A549 (cell line): ENCODE measurements at regions not wholly inside any gene's neighbourhood (a gene's known extent, or its start where the extent isn't known, plus 50 kb on each side); places are given as distances from the start of the nearest gene placed in this dataset.

ENCODE experiments used
- ATAC-seq, 2 experiments: fragments of 200-7000 bp in 1 of 2; fragments of >200 bp in 1 of 2; cut with Nextera tagmentation in 1 of 2; cut with Tn5 transposase in 1 of 2; 3 replicates each; pipeline versions ENCODE4 v1.8.0 to v1.9.1; 2018 to 2020; ENCODE audit warnings: mild to moderate bottlenecking in 1 of 2, moderate library complexity in 1 of 2
- CTCF ChIA-PET: fragments of 300-600 bp; sonication (Branson Sonifier 250); formaldehyde crosslinking; extraction: SDS; loops from one replicate; lab custom pipeline; 2021; ENCODE audit warnings: antibody characterized with exemption, inconsistent platforms; lab: Yijun Ruan, JAX
- POLR2A ChIA-PET: fragments of 350-600 bp; formaldehyde crosslinking; extraction: SDS; loops from one replicate; lab custom pipeline; 2021; ENCODE audit warnings: antibody characterized with exemption, inconsistent platforms; lab: Yijun Ruan, JAX
- DNase-seq, 2 experiments: peaks; one replicate each; pipeline versions ENCODE4 v3.0.0 to v3.0.0-alpha.2; 2011 to 2016; ENCODE audit warnings: low read depth in 1 of 2, low spot score in 1 of 2
- FAIRE-seq: peaks from 2 replicates; lab custom pipeline; 2011; peaks lifted over from hg19 to GRCh38; lab: Jason Lieb, UNC
- H3K27ac ChIP-seq, 2 experiments: fragments of >200 bp; sonication (Bioruptor Twin); formaldehyde crosslinking; 3 replicates each; pipeline ENCODE4 v1.5.1; 2016 to 2017
- H3K4me1 ChIP-seq: fragments of >200 bp; sonication (Bioruptor Twin); formaldehyde crosslinking; 3 replicates; pipeline ENCODE4 v1.6.1; 2016
- H3K4me2 ChIP-seq: fragments of >200 bp; sonication (Bioruptor Twin); formaldehyde crosslinking; 3 replicates; pipeline ENCODE4 v1.6.1; 2016
- H3K4me3 ChIP-seq: fragments of >200 bp; sonication (Bioruptor Twin); formaldehyde crosslinking; 3 replicates; pipeline ENCODE4 v1.5.1; 2016
- H3K9me3 ChIP-seq: fragments of >200 bp; sonication (Bioruptor Twin); formaldehyde crosslinking; 3 replicates; pipeline ENCODE4 v1.6.1; 2016
- BHLHE40 ChIP-seq: IDR thresholded peaks from 2 replicates; pipeline ENCODE4 v1.6.1; 2012; ENCODE audit warnings: low read depth, low read length, inconsistent platforms
- CBX2 ChIP-seq: fragments of 200-600 bp; sonication (generic); IDR thresholded peaks from 2 replicates; pipeline ENCODE4 v1.6.1; 2016; ENCODE audit warnings: low read depth, mild to moderate bottlenecking, borderline replicate concordance
- CBX8 ChIP-seq: fragments of 200-600 bp; sonication (generic); IDR thresholded peaks from 2 replicates; pipeline ENCODE4 v1.6.1; 2016
- CEBPB ChIP-seq, 2 experiments: fragments of >200 bp in 1 of 2; sonication (Bioruptor Twin) in 1 of 2; formaldehyde crosslinking in 1 of 2; IDR thresholded peaks; 2 replicates each; pipeline ENCODE4 v1.6.1; 2012 to 2016
- EHF ChIP-seq: fragments of 250-450 bp; sonication (Bioruptor Pico); IDR thresholded peaks from 2 replicates; pipeline ENCODE4 v1.5.0; 2020; ENCODE audit warnings: mild to moderate bottlenecking
- FOXS1 ChIP-seq: fragments of 250-450 bp; sonication (Bioruptor Pico); IDR thresholded peaks from 2 replicates; pipeline ENCODE4 v1.5.0; 2020; ENCODE audit warnings: mild to moderate bottlenecking, moderate library complexity
- HEYL ChIP-seq: fragments of 250-450 bp; sonication (Bioruptor Pico); IDR thresholded peaks from 2 replicates; pipeline ENCODE4 v1.8.0; 2021; ENCODE audit warnings: mild to moderate bottlenecking, moderate library complexity
- JUNB ChIP-seq: fragments of >200 bp; sonication (Bioruptor Twin); formaldehyde crosslinking; IDR thresholded peaks from 2 replicates; pipeline ENCODE4 v1.6.1; 2016
- MAFK ChIP-seq: fragments of 450-650 bp; IDR thresholded peaks from 2 replicates; pipeline ENCODE4 v1.6.1; 2014; ENCODE audit not compliant: partially characterized antibody
- MAZ ChIP-seq: fragments of 150-350 bp; IDR thresholded peaks from 2 replicates; pipeline ENCODE4 v1.6.1; 2014; ENCODE audit warnings: antibody characterized with exemption, low read depth, low read length, borderline replicate concordance
- NFE2L2 ChIP-seq: fragments of 150-350 bp; conservative IDR thresholded peaks from 2 replicates; pipeline ENCODE4 v1.6.1; 2014; ENCODE audit warnings: low read length
- NR3C1 ChIP-seq: fragments of >200 bp; sonication (Bioruptor Twin); formaldehyde crosslinking; IDR thresholded peaks from 3 replicates; pipeline ENCODE4 v1.6.1; 2017
- POLR2A ChIP-seq: IDR thresholded peaks from 2 replicates; pipeline ENCODE4 v1.6.1; 2012; ENCODE audit warnings: mild to moderate bottlenecking, low read length
- RARB ChIP-seq: fragments of 250-450 bp; sonication (Bioruptor Pico); IDR thresholded peaks from 2 replicates; pipeline ENCODE4 v1.8.0; 2021; ENCODE audit warnings: mild to moderate bottlenecking, moderate library complexity
- RFX5 ChIP-seq: fragments of 450-650 bp; IDR thresholded peaks from 2 replicates; pipeline ENCODE4 v1.7.1; 2014; ENCODE audit warnings: antibody characterized with exemption, mild to moderate bottlenecking, moderate library complexity
- TFCP2L1 ChIP-seq: fragments of 250-450 bp; sonication (Bioruptor Pico); IDR thresholded peaks from 2 replicates; pipeline ENCODE4 v1.5.0; 2021; ENCODE audit warnings: mild to moderate bottlenecking
- WGBS: methylation state at CpG from one replicate; pipeline ENCODE4 v1.1.6; 2017; ENCODE audit errors: missing lambda C conversion rate; 5-methylcytosine and 5-hydroxymethylcytosine counted together
- TF ChIP-seq, protein P1 (sequence below): fragments of >200 bp; sonication (Bioruptor Twin); formaldehyde crosslinking; IDR thresholded peaks from 2 replicates; pipeline ENCODE4 v1.6.1; 2016
- TF ChIP-seq, protein P2 (sequence below): IDR thresholded peaks from 2 replicates; pipeline ENCODE4 v1.6.1; 2012; ENCODE audit warnings: low read depth, borderline replicate concordance
- TF ChIP-seq, protein P3 (sequence below): fragments of >200 bp; sonication (Bioruptor Twin); formaldehyde crosslinking; IDR thresholded peaks from 3 replicates; pipeline ENCODE4 v1.5.1; 2016
- TF ChIP-seq, protein P4 (sequence below): IDR thresholded peaks from 2 replicates; pipeline ENCODE4 v1.6.1; 2012
- TF ChIP-seq, protein P5 (sequence below): fragments of >200 bp; sonication (Bioruptor Twin); formaldehyde crosslinking; IDR thresholded peaks from 3 replicates; pipeline ENCODE4 v1.6.1; 2016
- TF ChIP-seq, protein P6 (sequence below): fragments of 150-350 bp; IDR thresholded peaks from 2 replicates; pipeline ENCODE4 v1.6.1; 2014; ENCODE audit warnings: low read depth, mild to moderate bottlenecking, low read length
- TF ChIP-seq, protein P7 (sequence below): fragments of 450-650 bp; IDR thresholded peaks from 2 replicates; pipeline ENCODE4 v1.6.1; 2014; ENCODE audit warnings: antibody characterized with exemption

DNA sequence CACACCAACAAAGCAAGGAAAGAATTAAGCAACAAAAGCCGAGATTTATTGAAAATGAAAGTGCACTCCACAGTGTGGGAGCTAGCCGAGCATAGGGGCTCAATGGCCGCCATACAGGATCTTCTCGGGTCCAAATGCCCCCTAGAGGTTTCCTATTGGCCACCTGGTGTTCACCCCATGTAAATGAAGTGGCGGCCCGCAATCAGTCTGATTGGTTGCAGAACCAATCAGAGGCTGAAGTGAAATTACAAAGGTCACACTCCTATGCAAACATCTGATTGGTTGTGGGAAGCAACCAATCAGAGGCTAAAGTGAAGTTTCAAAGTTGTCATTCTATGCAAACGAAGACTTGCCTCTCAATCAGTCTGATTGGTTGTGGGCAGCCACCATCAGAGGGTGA is 61.8 kb upstream of the SLC35B4 start:
- 89% methylated on average over 7 of the region's 7 CpGs for WGBS

DNA sequence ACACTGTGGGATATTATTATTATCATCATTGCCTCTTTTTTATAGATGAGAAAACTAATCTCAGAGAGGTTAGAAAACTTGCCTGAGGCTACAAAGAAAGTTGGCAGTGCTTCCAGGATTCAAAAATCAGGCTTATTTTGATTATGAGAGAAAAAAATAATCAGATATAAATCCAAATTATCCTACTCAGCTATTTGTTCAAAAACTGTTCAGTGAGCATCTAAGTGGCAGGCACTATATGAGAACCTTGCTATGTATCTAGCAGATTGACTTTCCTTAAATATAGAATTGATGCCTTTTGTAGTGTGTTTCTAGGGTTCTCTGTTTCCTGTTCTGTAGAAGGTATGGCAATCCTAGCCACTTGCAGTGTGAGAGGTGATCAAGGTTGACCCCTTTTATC is 60.0 kb upstream of the SLC35B4 start:
- FAIRE-seq (no peak), ATAC-seq (no peak), DNase-seq (no peak)
- POLR2A ChIA-PET = interaction anchor here (1.5 kb wide), 1 partner anchor 11 kb away, joined by 5 read pairs; no protein-coding TSS in a partner anchor
- Histone ChIP-seq H3K4me3 (no peak overlapping the region), H3K4me2 (no peak overlapping the region), H3K4me1 (0 out of 3 replicates have a peak, but pooled peaks cover 6% of the 10 kb centered on the region), H3K27ac (peak overlapping the region in 1 of 2 experiments; percentile 15; a peak in 1 of 6 replicates), H3K9me3 (peaks cover 9% of the 10 kb centered on the region; the same call in 2 of the 3 replicates)
- TF ChIP-seq, protein P1, sequence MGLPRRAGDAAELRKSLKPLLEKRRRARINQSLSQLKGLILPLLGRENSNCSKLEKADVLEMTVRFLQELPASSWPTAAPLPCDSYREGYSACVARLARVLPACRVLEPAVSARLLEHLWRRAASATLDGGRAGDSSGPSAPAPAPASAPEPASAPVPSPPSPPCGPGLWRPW = no peak
- TF ChIP-seq MAFK (peak; percentile 54), CEBPB (IDR thresholded peaks at IDR 0.05) (no peak), POLR2A (no peak)
- CTCF ChIA-PET = interaction anchor here (0.8 to 9.8 kb wide), 16 partner anchors 8 to 313 kb away, joined by 3 to 46 read pairs (median 4); partner anchors contain the start of gene SLC35B4

More for the DNA sequence above, 61.8 kb upstream of the SLC35B4 start:
- DNase-seq = no peak
- Histone ChIP-seq H3K4me3 (no peak overlapping the region), H3K4me1 (0 out of 3 replicates have a peak, but pooled peaks cover 6% of the 10 kb centered on the region), H3K9me3 (peaks cover 9% of the 10 kb centered on the region; the same call in 2 of the 3 replicates), H3K4me2 (no peak overlapping the region), H3K27ac (no peak overlapping the region)
- TF ChIP-seq RFX5 (no peak), TFCP2L1 (CRISPR knock-in tag) (no peak), CBX8 (no peak), MAZ (no peak), EHF (CRISPR knock-in tag) (no peak), JUNB (no peak), RARB (no peak)
- TF ChIP-seq, protein P2, sequence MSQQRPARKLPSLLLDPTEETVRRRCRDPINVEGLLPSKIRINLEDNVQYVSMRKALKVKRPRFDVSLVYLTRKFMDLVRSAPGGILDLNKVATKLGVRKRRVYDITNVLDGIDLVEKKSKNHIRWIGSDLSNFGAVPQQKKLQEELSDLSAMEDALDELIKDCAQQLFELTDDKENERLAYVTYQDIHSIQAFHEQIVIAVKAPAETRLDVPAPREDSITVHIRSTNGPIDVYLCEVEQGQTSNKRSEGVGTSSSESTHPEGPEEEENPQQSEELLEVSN = no peak
- TF ChIP-seq, protein P3, sequence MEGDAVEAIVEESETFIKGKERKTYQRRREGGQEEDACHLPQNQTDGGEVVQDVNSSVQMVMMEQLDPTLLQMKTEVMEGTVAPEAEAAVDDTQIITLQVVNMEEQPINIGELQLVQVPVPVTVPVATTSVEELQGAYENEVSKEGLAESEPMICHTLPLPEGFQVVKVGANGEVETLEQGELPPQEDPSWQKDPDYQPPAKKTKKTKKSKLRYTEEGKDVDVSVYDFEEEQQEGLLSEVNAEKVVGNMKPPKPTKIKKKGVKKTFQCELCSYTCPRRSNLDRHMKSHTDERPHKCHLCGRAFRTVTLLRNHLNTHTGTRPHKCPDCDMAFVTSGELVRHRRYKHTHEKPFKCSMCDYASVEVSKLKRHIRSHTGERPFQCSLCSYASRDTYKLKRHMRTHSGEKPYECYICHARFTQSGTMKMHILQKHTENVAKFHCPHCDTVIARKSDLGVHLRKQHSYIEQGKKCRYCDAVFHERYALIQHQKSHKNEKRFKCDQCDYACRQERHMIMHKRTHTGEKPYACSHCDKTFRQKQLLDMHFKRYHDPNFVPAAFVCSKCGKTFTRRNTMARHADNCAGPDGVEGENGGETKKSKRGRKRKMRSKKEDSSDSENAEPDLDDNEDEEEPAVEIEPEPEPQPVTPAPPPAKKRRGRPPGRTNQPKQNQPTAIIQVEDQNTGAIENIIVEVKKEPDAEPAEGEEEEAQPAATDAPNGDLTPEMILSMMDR = no peak
- ATAC-seq = no peak
- no peak for FAIRE-seq
- ChIA-PET CTCF (interaction anchor here (0.9 to 9.8 kb wide), 7 partner anchors 9 to 169 kb away, joined by 3 to 46 read pairs (median 4); no protein-coding TSS in a partner anchor), POLR2A (no interaction called here)

DNA sequence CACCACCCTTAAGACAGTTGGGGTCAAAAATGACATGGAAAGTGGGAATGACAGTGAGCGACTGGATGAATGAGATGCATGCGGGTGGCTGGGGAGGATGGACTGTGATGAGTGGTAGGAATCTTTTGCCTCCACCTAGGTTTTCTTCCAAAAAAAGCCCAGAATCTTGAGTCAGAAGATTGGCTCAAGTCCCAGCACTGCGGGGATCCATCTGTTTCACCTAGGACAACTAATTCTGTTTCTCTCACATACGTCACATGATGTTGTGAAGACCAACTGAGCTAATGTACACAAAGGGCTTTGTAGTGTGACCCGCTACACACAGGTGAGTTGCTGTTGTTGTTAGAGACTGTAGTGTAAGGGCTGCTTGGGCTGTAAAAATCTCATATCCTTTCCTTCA is 58.5 kb upstream of the SLC35B4 start:
- WGBS = 90% methylated on average over 5 of the region's 5 CpGs
- Histone ChIP-seq H3K4me1 (peaks cover 10% of the 10 kb centered on the region), H3K4me2 (no peak overlapping the region), H3K4me3 (no peak overlapping the region), H3K27ac (peak overlapping the region in 1 of 2 experiments; percentile 45; a peak in 3 of 6 replicates), H3K9me3 (peaks cover 9% of the 10 kb centered on the region; the same call in 2 of the 3 replicates)
- CTCF ChIA-PET = interaction anchor here (1.2 to 9.8 kb wide), 11 partner anchors 10 to 315 kb away, joined by 3 to 46 read pairs (median 7); no protein-coding TSS in a partner anchor
- FAIRE-seq (no peak), DNase-seq (no peak), ATAC-seq (no peak)
- POLR2A ChIA-PET = no interaction called here
- TF ChIP-seq CBX2 (no peak), FOXS1 (no peak), NR3C1 (no peak), HEYL (CRISPR knock-in tag) (no peak), JUNB (no peak), NFE2L2 (no peak), BHLHE40 (no peak)
- TF ChIP-seq, protein P4, sequence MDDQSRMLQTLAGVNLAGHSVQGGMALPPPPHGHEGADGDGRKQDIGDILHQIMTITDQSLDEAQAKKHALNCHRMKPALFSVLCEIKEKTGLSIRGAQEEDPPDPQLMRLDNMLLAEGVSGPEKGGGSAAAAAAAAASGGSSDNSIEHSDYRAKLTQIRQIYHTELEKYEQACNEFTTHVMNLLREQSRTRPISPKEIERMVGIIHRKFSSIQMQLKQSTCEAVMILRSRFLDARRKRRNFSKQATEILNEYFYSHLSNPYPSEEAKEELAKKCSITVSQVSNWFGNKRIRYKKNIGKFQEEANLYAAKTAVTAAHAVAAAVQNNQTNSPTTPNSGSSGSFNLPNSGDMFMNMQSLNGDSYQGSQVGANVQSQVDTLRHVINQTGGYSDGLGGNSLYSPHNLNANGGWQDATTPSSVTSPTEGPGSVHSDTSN = no peak
- TF ChIP-seq, protein P5, sequence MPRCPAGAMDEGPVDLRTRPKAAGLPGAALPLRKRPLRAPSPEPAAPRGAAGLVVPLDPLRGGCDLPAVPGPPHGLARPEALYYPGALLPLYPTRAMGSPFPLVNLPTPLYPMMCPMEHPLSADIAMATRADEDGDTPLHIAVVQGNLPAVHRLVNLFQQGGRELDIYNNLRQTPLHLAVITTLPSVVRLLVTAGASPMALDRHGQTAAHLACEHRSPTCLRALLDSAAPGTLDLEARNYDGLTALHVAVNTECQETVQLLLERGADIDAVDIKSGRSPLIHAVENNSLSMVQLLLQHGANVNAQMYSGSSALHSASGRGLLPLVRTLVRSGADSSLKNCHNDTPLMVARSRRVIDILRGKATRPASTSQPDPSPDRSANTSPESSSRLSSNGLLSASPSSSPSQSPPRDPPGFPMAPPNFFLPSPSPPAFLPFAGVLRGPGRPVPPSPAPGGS = no peak
- TF ChIP-seq, protein P6, sequence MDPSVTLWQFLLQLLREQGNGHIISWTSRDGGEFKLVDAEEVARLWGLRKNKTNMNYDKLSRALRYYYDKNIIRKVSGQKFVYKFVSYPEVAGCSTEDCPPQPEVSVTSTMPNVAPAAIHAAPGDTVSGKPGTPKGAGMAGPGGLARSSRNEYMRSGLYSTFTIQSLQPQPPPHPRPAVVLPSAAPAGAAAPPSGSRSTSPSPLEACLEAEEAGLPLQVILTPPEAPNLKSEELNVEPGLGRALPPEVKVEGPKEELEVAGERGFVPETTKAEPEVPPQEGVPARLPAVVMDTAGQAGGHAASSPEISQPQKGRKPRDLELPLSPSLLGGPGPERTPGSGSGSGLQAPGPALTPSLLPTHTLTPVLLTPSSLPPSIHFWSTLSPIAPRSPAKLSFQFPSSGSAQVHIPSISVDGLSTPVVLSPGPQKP = no peak
- TF ChIP-seq, protein P7, sequence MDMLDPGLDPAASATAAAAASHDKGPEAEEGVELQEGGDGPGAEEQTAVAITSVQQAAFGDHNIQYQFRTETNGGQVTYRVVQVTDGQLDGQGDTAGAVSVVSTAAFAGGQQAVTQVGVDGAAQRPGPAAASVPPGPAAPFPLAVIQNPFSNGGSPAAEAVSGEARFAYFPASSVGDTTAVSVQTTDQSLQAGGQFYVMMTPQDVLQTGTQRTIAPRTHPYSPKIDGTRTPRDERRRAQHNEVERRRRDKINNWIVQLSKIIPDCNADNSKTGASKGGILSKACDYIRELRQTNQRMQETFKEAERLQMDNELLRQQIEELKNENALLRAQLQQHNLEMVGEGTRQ = no peak
